Activated naive CD8-positive, alpha-beta T cell treated with anti-CD3 and anti-CD28 coated beads for 36 hours (primary cell): ENCODE measurements at regions not wholly inside any gene's neighbourhood (a gene's known extent, or its start where the extent isn't known, plus 50 kb on each side); places are given as distances from the start of the nearest gene placed in this dataset.

ENCODE experiments used
- DNase-seq: peaks from one replicate; pipeline ENCODE4 v3.0.0; 2021
- H3K27ac Mint-ChIP-seq: one replicate; pipeline ENCODE4 v1.8.0; 2022; ENCODE audit warnings: mild to moderate bottlenecking, moderate library complexity, mixed read lengths
- H3K27me3 Mint-ChIP-seq: one replicate; pipeline ENCODE4 v1.8.0; 2022; ENCODE audit warnings: mild to moderate bottlenecking, mixed read lengths
- H3K36me3 Mint-ChIP-seq: one replicate; pipeline ENCODE4 v1.8.0; 2021; ENCODE audit warnings: mild to moderate bottlenecking, mixed read lengths
- H3K4me1 Mint-ChIP-seq: one replicate; pipeline ENCODE4 v1.8.0; 2021; ENCODE audit warnings: mixed read lengths
- H3K4me3 Mint-ChIP-seq: one replicate; pipeline ENCODE4 v1.8.0; 2022; ENCODE audit warnings: mild to moderate bottlenecking, moderate library complexity, mixed read lengths
- H3K9me3 Mint-ChIP-seq: one replicate; pipeline ENCODE4 v1.8.0; 2022; ENCODE audit warnings: mixed read lengths

DNA sequence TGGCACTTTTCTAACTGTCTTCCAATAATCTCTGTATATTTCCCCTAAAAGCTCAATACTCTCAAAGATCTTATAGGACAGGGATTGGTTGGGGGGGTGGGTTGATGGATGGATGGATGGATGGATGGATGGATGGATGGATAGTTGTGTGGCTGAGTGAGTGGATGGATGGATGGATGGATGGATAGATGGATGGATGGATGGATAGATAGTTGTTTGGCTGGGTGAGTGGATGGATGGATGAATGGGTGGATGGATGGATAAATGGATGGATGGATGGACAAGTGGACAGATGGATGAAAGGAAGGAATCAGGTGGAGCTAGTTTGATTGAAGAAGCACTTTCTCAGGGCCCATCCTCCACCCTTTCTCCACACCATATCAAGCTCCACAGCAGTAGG lies 388.8 kb downstream of the CDC5L start:
- H3K36me3 Mint-ChIP-seq = peaks cover 2% of the 10 kb centered on the region
- no peak for DNase-seq
- no peak overlapping the region for H3K4me3 Mint-ChIP-seq
- no peaks in the 10 kb centered on the region for H3K27me3 Mint-ChIP-seq
- H3K4me1 Mint-ChIP-seq = no peaks in the 10 kb centered on the region
- H3K9me3 Mint-ChIP-seq = peaks cover 3% of the 10 kb centered on the region
- no peak overlapping the region for H3K27ac Mint-ChIP-seq

- no peak overlapping the region for H3K27ac Mint-ChIP-seq
Measured at GRCh38 chr6:44778513-44778912, 391.0 kb downstream of the CDC5L start.

More at GRCh38 chr6:44778513-44778912, 391.0 kb downstream of the CDC5L start:
- peaks cover 5% of the 10 kb centered on the region for H3K36me3 Mint-ChIP-seq
- no peak overlapping the region for H3K4me3 Mint-ChIP-seq
- no peaks in the 10 kb centered on the region for H3K4me1 Mint-ChIP-seq
- peaks cover 5% of the 10 kb centered on the region for H3K9me3 Mint-ChIP-seq
- DNase-seq = no peak
- no peaks in the 10 kb centered on the region for H3K27me3 Mint-ChIP-seq
